HTR-8/SVneo (cell line): ENCODE measurements at regions not wholly inside any gene's neighbourhood (a gene's known extent, or its start where the extent isn't known, plus 50 kb on each side); places are given as distances from the start of the nearest gene placed in this dataset.
"Not testable (repeated sequence)": the region's sequence is repeated elsewhere in the genome, so short reads cannot be mapped to it uniquely, and the experiment has no call there.

ENCODE experiments used
- DNase-seq: peaks from one replicate; pipeline ENCODE4 v3.0.0; 2011; ENCODE audit warnings: low spot score, mixed read lengths; ENCODE audit not compliant: insufficient read length
- FAIRE-seq: peaks from 2 replicates; lab custom pipeline; 2011; peaks lifted over from hg19 to GRCh38; lab: Jason Lieb, UNC

DNA sequence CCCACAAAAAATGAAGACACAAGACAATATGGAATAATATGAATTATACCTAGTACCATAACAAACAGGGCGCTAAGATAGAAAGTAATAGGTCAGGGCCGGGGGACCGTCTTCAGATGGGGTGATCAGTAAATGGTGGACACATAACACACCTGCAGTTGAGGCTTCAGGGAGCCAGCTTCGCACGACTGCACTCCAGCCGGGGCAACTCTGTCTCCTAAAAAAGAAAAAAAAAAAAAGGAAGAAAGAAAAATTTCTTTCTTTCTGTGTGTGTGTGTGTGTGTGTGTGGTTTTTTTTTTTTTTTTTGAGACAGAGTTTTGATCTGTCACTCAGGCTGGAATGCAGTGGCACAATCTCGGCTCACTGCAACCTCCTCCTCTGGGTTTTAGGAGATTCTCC lies 75.0 kb upstream of the HSPA9 start:
- no peak for DNase-seq
- FAIRE-seq: no peak

DNA sequence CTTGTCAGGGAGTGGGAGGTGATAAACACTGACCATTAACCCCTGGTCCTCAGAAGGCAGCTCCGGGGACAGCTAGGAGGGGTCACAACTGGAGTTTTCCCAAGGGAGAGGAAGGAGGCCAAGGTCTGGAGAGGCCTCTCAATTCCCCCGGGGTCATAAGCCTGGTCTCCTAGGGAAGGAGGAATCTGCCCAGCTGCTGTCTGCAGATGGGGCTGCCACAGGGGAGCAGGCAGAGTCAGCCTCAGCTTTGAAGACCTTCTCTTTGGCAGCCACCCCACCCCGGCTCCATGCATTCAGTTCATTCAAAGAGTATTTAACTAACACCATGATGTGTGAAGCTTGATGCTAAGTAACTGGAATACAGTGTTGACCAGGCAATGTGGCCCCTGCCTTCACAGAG lies 74.6 kb upstream of the HSPA9 start:
- FAIRE-seq: no peak
- DNase-seq: no peak

DNA sequence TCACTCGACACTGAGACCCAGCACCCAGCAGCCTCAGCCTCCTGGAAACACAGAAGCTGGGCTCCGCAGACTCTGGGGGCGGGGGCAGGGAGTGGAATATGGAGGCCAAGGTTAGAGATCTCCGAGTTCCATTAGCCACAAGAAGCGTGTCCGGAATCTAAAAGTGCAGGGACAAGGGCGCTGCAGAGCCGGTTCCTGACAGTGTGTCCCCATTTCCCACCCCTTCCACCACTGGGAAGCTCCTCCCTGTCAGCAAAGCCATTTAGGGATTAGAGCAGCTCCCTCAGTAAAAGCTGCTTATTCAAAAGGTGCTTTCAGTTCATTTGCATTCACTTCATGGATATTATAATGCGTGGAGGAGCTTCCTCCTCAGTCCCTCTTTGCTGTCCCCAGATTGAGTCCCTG lies 74.1 kb upstream of the HSPA9 start:
- DNase-seq (no peak), FAIRE-seq (no peak)

DNA sequence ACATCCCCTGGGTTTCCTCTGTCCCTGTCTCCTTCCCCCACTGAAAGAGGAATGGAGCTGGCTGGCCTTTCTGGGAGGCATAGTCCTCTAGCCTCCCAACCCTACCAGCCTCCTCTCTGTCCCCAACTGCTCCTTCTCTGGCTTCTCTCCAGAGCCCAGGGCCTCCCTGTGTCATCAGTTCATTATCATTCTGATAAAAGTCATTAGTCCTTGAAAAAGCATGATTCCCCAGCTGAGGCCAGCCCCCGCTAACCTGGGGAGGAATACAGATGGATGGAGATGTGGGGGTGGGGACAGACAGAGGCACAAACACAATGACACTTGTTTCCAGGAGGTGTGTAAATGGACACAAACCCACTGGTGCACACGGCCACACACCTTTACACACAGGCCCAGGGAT lies 73.6 kb upstream of the HSPA9 start:
- DNase-seq (no peak), FAIRE-seq (no peak)

DNA sequence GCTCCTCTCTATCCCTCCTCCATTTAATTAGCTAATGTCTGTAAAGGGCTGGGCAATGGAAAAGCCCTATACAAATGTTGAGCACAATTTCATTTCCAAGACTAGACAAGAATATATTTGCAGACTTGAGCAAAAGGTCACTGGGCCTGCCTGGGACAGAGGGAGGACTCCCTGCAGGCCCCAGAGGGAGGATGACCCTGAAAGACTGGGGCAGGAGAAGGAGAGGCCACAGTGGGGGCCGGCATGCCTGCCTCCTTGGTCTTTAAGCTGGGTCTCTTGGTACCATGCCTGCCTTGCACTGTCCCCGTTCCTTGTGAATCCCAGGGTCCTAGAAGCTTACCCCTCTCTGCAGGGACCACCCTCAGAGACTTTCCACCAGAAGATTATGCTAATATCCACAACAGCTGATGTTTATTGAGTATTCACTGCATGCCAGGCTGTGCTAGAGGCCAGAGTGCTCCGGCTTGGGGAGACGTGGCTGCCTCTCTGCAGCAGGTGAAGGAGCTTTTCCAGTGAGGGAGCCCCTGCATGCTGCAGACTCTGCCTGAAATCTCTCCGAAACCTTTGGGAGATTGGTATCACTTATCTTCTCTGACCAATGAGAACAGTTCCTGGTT lies 72.7 kb upstream of the HSPA9 start:
- DNase-seq: no peak
- FAIRE-seq: no peak

DNA sequence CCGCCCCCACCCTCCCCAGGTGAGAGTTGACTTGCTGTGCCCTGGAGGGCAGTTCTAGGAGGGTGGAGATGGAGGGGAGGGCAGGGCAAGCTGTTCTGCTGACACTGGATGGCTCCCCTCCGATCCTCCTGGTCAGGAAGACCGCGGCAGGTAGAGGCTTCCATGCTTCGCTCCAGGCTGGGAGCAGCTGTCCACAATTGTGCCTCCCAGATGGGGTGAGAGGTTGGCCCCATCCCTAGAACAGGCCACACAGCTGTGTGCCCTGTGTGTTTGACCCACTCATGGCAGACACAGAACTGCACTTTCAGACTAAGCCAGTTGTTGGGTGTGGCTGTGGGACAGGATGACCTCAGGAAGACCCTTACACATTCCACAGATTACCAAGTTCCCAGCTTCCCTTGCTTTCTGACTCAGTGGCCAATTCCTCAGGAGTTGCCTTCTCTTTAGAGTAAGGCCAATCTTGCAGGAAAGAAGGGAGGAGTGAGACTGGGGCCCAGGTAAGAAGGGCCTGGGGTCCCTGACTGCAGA lies 72.1 kb upstream of the HSPA9 start:
- no peak for FAIRE-seq
- no peak for DNase-seq

DNA sequence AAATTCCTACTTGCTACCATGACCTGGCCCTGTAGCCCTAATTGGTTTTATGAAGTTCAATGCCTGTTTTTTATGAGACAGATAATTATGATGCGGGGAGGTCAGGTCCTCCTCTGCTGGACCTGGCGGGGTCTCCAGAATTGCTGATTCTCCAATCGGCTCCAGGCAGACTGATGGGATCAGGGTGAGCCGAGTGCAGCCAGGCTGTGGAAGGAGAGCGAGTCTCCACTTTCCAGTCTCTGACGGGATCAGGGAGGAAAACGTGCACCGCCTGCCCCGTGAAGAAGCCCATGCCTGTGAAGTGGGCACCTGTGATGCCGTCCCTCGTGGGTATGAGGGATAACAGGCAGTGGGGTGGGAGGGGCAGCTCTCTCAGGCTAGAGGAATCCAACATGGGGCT lies 71.5 kb upstream of the HSPA9 start:
- FAIRE-seq: no peak
- DNase-seq: no peak

DNA sequence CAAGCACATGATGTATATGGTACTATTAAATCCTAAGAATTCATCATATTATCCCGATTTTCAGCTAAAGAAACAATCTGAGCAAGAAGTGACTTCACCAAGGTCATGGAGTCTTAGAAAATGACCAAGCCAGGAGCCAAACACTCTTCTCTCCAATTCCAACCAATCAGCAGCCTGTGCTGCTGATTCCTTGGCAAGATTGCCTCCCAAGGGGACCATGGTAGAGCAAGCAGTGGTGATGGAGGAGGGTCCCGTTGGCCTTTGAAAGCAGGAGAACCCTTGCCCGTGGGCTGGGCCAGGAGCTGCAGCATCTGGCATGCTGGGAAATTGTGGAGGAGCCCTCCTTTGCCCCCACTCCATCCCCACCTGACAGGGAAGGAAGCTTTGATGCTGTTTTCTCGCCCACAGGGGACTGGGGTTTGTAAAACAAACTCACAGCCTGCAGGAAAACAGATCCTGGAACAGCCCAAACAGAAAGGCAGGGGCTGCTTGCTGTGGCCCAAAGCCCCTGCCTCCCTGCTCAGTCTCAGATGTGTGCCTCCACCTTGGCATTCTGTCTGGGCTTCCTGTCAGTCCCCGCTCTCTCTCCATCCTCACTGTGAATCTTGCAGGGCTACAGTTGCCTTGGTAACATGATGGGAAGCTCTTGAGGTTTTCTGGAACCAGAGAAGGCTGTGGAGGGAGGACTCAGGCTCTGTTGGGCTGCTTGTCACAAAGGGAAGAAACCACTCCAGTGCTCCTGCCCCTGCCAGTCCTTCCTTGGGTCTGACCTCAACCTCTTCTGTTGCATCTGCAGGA lies 70.8 kb upstream of the HSPA9 start:
- no peak for DNase-seq
- FAIRE-seq: no peak

DNA sequence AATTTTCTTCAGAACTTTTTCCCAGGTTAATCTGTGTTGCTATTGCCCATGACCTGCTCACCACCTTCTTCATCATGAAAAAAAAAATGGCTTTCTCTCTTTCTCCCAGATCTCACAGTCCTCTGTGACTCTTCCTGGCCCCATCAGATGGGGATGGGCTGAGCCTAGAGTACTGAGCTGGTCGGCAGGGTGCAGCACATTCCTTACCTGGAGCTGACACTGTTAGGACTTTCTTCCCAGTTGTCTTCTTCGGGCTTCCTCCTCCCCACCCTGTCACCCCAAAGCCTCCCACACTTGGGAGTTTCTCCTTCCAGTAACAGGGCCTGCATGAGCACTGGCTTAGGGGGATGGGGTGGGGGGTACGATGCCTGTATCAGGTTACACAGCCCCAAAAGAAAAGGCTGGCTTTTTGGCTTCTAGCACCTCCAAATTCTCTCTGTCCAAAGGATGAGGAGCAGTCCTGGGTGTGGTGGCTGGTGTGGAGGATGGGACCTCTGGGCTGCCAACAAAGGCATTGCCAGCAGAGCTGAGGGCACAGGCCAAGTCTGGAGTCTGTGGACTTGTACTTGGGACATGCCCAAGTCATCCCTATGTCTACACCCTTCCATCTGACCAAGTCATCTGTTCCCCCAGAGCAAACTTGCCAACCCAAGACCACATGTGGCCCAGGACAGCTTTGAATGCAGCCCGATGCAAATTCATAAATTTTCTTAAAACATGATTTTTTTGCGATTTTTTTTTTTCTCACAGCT lies 68.0 kb upstream of the HSPA9 start:
- FAIRE-seq: no peak
- DNase-seq: no peak

DNA sequence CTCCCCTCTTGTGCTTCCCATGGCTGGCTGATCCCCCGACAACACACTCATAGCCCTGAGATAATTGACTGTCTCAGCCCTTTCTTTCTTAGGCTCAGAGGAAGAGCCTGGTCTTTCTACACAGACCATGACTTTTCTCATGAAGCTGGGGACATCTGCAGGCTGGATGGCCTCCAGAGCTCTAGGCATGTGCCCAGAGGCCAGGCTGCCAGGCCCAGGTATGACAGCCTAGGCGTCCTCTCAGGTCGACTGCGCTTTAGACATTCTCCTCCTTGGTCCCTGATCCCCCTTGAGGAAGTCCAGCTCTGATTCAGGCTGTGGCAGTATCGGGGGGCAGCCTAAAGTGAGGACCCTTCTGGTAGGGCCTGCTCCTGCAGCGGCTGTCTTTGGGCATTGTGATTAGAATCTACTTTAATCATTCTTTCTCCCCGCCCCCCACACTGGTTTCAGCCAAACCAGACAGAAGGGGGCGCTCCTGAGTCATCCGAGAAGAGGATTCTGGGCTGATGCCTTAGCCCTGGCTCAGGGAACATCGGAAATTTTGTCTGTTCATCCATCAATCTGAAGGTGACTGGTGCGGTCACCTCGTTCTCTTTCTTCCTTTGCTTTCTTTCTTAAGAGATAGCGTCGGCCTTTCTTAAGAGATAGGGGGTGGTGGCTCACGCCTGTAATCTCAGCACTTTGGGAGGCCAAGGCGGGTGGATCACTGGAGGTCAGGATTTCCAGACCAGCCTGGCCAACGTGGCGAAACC lies 66.5 kb upstream of the HSPA9 start:
- DNase-seq: peak; percentile 72
- FAIRE-seq: peak; percentile 52

DNA sequence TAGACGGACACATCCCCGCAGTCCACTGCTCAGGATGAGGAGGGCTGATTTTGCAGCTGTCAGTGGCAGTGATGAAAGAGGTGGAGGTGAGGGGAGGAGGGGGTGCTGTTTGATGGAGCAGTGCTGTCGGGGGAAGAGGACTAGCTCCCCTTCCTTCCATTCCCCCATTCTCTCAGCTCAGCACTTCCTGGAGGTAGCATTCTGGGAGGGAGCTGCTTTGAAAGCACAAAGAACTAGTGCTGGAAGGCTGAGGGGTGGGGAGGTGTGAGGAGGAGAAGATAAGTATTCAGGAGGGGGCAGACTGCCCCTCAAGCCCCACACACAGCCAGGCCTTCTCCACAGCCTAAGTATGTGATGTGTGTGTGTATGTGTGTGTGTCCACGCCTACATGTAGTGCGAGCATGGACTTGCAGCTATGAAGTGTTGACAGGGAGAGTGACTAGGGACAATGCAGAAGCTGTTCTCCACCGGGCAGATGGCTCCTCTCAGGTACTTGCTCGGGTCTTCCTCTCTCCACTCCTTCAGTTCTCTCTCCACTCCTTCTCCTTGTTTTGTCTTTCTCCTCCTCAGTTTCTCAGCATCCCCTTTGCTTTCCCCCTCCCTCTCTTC lies 65.5 kb upstream of the HSPA9 start:
- FAIRE-seq (peak; percentile 65), DNase-seq (no peak)

DNA sequence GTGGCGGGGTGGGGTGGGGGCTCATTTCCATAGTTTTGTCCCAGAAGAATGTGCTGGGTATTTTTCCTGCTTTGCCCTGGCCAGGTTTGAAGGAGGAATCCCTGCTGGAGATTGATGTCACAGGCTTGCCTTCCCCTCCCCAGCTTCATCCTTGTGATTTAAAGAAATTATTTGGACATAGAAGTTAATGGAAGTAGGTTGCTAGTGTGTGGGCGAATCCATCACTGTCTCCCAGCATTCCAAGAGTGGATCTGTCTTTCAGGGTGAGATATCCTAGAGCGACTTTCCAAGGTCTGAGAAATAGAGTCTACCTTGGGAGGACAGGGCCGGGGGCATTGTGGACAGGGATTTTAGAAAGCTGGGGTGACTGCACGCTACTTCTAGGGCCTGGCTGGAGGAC lies 64.9 kb upstream of the HSPA9 start:
- FAIRE-seq: no peak
- no peak for DNase-seq

DNA sequence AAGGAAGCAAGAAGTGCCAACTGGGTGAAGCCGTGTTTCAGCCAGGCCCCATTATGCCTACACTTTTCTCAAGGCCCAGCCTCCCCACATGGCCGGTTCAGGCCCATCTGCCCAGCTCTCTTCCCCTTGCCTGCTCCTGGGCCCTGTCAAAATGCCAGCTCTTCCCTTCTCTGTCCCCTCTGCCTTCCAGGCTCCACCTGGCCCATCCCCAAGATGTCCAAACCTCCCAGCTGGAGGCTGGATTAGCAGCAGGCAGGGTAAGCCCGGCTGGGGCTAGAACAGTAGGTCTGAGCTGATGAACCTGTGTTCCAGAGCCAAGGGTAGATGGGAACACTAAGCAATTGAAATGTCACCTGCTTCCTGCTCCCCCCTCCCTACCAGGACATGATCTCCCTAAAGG lies 64.1 kb upstream of the HSPA9 start:
- FAIRE-seq (no peak), DNase-seq (no peak)

DNA sequence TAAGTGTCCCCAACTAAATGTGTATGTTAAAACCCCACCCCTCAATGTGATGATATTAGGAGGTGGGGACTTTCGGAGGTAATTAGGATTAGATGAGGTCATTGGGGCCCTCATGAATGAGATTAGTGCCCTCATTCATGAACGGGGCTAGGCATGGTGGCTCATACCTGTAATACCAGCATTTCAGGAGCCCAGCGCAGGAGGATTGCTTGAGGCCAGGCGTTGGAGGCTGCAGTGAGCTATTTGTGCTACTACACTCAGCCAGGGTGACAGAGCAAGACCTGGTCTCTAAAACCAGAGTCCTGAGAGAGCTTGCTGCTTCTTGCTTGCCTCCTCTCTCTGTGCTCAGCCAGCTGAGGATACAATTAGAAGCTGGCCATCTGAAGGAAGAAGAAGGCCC lies 62.1 kb upstream of the HSPA9 start:
- FAIRE-seq (no peak), DNase-seq (no peak)

DNA sequence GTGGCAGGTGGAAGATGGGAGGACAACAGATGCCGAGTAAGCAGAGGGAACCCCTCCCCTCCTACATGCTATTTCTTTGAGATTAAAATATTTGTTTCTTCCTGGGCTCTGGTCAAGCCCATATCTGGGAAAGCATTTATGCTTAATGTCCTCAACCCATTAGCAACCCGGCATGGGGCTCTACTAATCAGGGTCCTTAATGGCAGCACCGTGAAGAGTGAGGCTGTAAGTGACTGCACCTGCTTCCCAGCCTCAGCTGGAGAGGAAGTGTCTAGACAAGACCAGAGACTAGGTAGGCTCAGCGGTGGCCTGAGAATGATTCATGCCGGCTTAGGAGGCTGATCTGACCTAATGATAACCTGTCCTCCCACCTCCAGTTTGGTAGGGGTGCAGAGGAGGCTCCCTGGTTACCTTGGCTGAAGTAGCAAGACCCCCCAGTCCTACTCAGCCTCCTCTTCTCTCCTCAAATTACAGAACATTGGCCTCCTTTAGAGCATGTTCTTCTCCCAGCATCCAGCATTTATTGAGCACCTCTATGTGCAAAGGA lies 61.3 kb upstream of the HSPA9 start:
- no peak for FAIRE-seq

DNA sequence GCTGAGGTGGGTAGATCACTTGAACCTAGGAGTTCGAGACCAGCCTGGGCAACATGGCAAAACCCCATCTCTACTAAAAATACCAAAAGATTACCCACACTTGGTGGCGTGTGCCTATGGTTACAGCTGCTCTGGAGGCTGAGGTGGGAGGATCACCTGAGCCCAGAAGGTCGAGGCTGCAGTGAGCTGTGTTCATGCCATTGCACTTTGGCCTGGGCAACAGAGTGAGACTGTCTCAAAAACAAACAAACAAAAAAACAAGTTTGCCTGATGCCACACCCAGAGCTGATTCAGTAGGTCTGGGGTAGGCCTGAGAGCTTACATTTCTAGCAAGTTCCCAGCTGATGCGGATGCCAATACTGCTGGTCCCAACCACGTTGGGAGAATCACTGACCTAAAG lies 60.5 kb upstream of the HSPA9 start:
- DNase-seq (no peak), FAIRE-seq (no peak)

More for the DNA sequence above, 61.3 kb upstream of the HSPA9 start:
- DNase-seq: no peak

DNA sequence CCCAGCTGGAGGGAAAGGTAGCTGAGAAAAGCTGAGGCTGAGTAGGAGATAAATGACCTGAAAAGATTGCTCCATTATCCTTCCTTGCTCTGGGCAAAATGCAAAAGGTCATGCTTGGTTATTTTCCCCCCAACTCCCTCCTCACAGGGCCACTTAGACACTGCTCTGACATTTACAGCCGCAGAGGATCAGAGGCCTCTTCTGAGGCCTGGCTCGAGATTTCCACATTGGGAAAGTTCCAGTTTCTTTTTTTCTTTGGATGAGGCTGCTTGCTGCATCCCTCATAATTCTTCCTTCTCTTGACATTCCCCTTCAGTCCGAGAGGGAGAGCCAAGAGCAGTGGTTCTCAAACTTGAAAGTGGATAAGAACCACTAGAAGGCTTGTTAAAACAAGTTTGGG lies 60.1 kb upstream of the HSPA9 start:
- DNase-seq (no peak), FAIRE-seq (no peak)

DNA sequence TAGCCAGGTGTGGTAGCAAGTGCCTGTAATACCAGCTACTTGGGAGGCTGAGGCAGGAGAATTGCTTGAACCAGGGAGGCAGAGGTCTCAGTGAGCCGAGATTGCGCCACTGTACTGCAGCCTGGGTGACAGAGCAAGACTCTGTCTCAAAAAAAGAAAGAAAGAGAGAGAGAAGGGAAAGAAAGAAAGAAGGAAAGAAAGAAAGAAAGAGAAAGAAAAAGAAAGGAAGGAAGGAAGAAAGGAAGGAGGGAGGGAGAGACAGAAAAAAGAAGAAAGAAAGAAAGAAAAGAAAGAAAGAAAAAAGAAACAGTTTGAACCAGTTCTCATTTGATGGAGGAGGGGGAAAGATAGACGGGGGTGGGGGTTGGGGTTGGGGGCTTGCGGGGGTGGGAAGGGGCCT lies 59.6 kb upstream of the HSPA9 start:
- DNase-seq, FAIRE-seq: not testable (repeated sequence)

DNA sequence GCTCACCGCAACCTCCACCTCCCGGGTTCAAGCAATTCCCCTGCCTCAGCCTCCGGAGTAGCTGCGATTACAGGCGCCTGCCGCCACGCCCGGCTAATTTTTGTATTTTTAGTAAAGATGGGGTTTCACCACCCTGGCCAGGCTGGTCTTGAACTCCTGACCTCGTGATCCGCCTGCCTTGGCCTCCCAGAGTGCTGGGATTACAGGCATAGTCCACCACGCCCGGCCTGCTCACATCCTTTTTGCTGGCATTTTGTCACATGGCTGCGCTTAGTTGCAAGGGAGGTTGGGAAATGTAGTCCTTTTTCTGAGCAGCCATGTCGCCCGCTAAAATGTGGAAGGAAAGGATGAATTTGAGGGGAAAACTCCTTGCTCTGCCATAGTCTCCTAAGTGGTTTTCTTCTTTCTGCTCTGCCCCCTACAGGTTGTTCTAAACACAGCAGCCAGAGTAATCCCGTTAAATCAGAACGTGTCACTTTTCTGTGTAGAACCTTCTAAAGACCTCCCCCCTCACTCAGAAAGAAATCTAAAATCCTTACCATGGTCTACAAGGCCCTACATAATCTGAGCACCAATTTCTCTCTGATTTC lies 57.8 kb upstream of the HSPA9 start:
- peak; percentile 48 for DNase-seq
- FAIRE-seq: peak; percentile 13
